ENCODE measurements at regions not wholly inside any gene's neighbourhood (a gene's known extent, or its start where the extent isn't known, plus 50 kb on each side); places are given as distances from the start of the nearest gene placed in this dataset.

DNA sequence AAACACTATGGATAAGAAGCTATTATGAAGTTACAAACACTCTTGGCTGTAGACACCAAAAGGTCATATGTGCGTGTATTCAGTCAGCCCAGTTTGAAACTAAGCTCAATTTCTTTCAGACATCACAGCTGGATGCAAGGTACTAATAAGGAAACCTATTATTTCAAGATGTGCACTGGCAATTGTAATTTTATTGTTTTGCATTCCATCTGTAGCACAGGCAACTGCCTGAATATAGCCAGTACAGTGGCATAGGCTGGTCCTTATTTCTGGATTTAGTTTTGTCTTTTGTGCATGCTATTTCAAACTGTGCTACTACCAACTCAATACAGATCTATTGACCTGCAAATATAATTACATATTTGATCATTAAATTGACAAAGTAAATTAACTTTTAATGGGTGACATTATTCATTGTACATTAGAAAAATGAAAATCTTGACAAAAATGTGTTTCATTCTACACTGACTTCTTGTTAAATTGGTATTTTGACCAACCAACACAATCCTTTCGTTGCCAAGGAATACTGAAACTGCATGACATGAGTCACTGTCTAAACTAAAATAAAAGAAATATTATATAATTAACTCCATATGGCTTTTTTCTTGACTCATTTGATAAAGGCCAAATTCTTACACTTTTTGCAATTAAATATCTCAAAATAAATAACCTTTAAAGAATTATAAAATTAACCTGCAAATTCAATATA, 594.3 kb upstream of the ADGRL3 start:
- no peak for DNase-seq (ENCODE audit: low read depth in 1 of 2, low spot score in 1 of 2)
- Histone ChIP-seq H3K4me3 (no peak overlapping the region), H3K9me3 (ENCODE audit: low read depth) (no peaks in the 10 kb centered on the region), H3K27ac (no peak overlapping the region), H3K4me1 (ENCODE audit: low read depth) (no peaks in the 10 kb centered on the region), H3K36me3 (no peaks in the 10 kb centered on the region), H3K27me3 (no peaks in the 10 kb centered on the region)
- TF ChIP-seq, protein P1, sequence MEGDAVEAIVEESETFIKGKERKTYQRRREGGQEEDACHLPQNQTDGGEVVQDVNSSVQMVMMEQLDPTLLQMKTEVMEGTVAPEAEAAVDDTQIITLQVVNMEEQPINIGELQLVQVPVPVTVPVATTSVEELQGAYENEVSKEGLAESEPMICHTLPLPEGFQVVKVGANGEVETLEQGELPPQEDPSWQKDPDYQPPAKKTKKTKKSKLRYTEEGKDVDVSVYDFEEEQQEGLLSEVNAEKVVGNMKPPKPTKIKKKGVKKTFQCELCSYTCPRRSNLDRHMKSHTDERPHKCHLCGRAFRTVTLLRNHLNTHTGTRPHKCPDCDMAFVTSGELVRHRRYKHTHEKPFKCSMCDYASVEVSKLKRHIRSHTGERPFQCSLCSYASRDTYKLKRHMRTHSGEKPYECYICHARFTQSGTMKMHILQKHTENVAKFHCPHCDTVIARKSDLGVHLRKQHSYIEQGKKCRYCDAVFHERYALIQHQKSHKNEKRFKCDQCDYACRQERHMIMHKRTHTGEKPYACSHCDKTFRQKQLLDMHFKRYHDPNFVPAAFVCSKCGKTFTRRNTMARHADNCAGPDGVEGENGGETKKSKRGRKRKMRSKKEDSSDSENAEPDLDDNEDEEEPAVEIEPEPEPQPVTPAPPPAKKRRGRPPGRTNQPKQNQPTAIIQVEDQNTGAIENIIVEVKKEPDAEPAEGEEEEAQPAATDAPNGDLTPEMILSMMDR (IDR thresholded peaks at IDR 0.05; ENCODE audit: low read depth, low read length): no peak

DNA sequence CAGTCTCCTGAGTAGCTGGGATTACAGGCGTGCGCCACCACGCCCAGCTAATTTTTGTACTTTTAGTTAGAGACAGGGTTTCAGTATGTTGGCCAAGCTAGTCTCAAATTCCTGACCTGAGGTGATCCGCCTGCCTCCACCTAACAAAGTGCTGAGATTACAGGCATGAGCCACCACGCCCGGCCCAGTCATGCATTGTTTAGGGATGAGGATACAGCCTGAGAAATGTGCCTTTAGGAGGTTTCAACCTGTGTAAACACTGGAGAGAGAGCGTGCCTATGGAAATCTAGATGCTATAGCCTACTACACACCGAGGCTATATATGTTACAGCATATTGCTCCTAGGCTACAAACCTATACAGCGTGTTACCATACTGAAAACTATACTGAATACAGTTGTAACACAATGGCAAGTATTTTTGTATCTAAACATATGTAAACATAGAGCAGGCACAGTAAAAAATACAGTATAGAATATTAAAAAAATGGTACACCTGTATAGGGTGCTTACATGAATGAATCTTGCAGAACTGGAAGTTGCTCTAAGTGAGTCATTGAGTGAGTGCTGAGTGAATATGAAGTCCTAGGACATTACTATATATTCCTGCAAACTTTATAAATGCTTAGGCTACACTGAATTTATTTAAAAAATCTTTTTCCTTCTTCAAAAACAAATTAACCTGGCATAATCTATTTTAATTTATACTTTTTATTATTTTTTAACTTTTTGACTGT, 588.2 kb upstream of the ADGRL3 start:
- no peaks in the 10 kb centered on the region for H3K9me3 ChIP-seq (ENCODE audit: low read depth)
- H3K4me1 ChIP-seq (ENCODE audit: low read depth): no peaks in the 10 kb centered on the region
- DNase-seq (ENCODE audit: low read depth in 1 of 2, low spot score in 1 of 2): no peak
- TF ChIP-seq, protein P1 (IDR thresholded peaks at IDR 0.05; ENCODE audit: low read depth, low read length): no peak
- H3K27me3 ChIP-seq: no peaks in the 10 kb centered on the region
- H3K36me3 ChIP-seq: no peaks in the 10 kb centered on the region
- H3K27ac ChIP-seq: no peak overlapping the region
- H3K4me3 ChIP-seq: no peak overlapping the region

DNA sequence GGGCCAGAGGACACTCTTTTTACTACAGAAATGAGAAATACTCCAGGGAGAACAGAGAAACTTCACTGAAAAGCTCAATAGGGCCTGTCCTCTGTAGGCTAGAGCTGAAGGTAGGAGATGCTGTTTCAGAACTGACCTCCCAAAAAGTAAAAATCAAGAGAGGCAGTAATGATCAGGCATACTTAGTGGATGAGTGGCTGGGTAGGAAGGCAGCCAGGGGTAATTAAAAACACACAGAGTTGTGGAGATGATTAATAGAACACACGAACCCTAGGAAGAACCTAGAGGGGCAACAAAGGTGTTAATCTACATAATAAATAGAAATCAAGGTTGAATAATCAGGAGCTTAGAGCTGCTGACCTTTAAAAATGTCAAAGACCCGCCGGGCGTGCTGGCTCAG, 582.4 kb upstream of the ADGRL3 start:
- H3K4me3 ChIP-seq: no peak overlapping the region
- no peaks in the 10 kb centered on the region for H3K9me3 ChIP-seq (ENCODE audit: low read depth)
- no peak overlapping the region for H3K27ac ChIP-seq
- H3K36me3 ChIP-seq: no peaks in the 10 kb centered on the region
- DNase-seq (ENCODE audit: low read depth in 1 of 2, low spot score in 1 of 2): no peak
- H3K27me3 ChIP-seq: no peaks in the 10 kb centered on the region
- no peaks in the 10 kb centered on the region for H3K4me1 ChIP-seq (ENCODE audit: low read depth)
- TF ChIP-seq, protein P1 (IDR thresholded peaks at IDR 0.05; ENCODE audit: low read depth, low read length): no peak

GRCh38 chr4:60619531-60620305, 580.4 kb upstream of the ADGRL3 start:
- Histone ChIP-seq H3K36me3 (no peaks in the 10 kb centered on the region), H3K27me3 (no peaks in the 10 kb centered on the region), H3K9me3 (ENCODE audit: low read depth) (no peaks in the 10 kb centered on the region), H3K4me1 (ENCODE audit: low read depth) (no peaks in the 10 kb centered on the region), H3K4me3 (no peak overlapping the region), H3K27ac (no peak overlapping the region)
- TF ChIP-seq, protein P1 (IDR thresholded peaks at IDR 0.05; ENCODE audit: low read depth, low read length): no peak
- no peak for DNase-seq (ENCODE audit: low read depth in 1 of 2, low spot score in 1 of 2)

- Histone ChIP-seq H3K36me3 (no peaks in the 10 kb centered on the region), H3K27ac (no peak overlapping the region), H3K27me3 (no peaks in the 10 kb centered on the region), H3K4me1 (ENCODE audit: low read depth) (no peaks in the 10 kb centered on the region), H3K4me3 (no peak overlapping the region), H3K9me3 (ENCODE audit: low read depth) (no peaks in the 10 kb centered on the region)
- DNase-seq (ENCODE audit: low read depth in 1 of 2, low spot score in 1 of 2): no peak
- TF ChIP-seq, protein P1 (IDR thresholded peaks at IDR 0.05; ENCODE audit: low read depth, low read length): no peak
Observed at GRCh38 chr4:60637976-60638375, 562.1 kb upstream of the ADGRL3 start.
